CD4-positive, alpha-beta T cell (primary cell): ENCODE measurements at regions not wholly inside any gene's neighbourhood (a gene's known extent, or its start where the extent isn't known, plus 50 kb on each side); places are given as distances from the start of the nearest gene placed in this dataset.

Source experiments
- ATAC-seq: fragments of 200-7000 bp; cut with Tn5 transposase; one replicate; pipeline ENCODE4 v1.10.0; 2022; ENCODE audit warnings: mild to moderate bottlenecking; ENCODE audit not compliant: poor library complexity
- CTCF ChIA-PET: fragments of 350-600 bp; sonication (Branson Sonifier 250); formaldehyde crosslinking; loops from one replicate; lab custom pipeline; 2021; ENCODE audit warnings: antibody characterized with exemption, inconsistent platforms; lab: Charles Lee
- POLR2A ChIA-PET: fragments of 350-600 bp; sonication (Branson Sonifier 250); formaldehyde crosslinking; loops from one replicate; lab custom pipeline; 2021; ENCODE audit warnings: antibody characterized with exemption, inconsistent platforms; lab: Charles Lee
- DNase-seq, 14 experiments: peaks; one replicate each; pipeline ENCODE4 v3.0.0-alpha.2; 2013 to 2020; ENCODE audit warnings: mixed read lengths in 2 of 14
- H3K27ac ChIP-seq, 2 donors: one replicate each; pipeline versions ENCODE4 v1.5.1 to v1.7.0; 2013; ENCODE audit warnings: low read length in 2 of 2, low read depth in 1 of 2, mild to moderate bottlenecking in 1 of 2
- H3K27me3 ChIP-seq, 2 experiments: 1 replicate in 1 of 2; 2 replicates in 1 of 2; pipeline versions ENCODE4 v1.6.1 to v1.7.0; 2013; ENCODE audit warnings: low read length in 2 of 2, control low read depth in 1 of 2, mild to moderate bottlenecking in 1 of 2, moderate library complexity in 1 of 2; ENCODE audit not compliant: insufficient read depth in 2 of 2, control insufficient read depth in 1 of 2
- H3K36me3 ChIP-seq: one replicate; pipeline ENCODE4 v1.6.1; 2013; ENCODE audit warnings: low read length, control low read depth; ENCODE audit not compliant: insufficient read depth
- H3K4me1 ChIP-seq: one replicate; pipeline ENCODE4 v1.6.1; 2013; ENCODE audit warnings: low read length, control low read depth; ENCODE audit not compliant: insufficient read depth
- H3K4me3 ChIP-seq: one replicate; pipeline ENCODE4 v1.5.1; 2013; ENCODE audit warnings: mild to moderate bottlenecking, low read length, moderate library complexity
- H3K9me3 ChIP-seq, 2 experiments: 1 replicate in 1 of 2; 2 replicates in 1 of 2; pipeline versions ENCODE4 v1.6.1 to v1.7.0; 2013; ENCODE audit warnings: low read length in 2 of 2, mild to moderate bottlenecking in 2 of 2, control low read depth in 1 of 2, moderate library complexity in 1 of 2; ENCODE audit not compliant: control insufficient read depth in 1 of 2, insufficient read depth in 1 of 2
- H3K27ac Mint-ChIP-seq: one replicate; pipeline ENCODE4 v1.8.0; 2020; ENCODE audit warnings: mixed read lengths
- H3K27me3 Mint-ChIP-seq: one replicate; pipeline ENCODE4 v1.8.0; 2021; ENCODE audit warnings: mixed read lengths
- H3K36me3 Mint-ChIP-seq: one replicate; pipeline ENCODE4 v1.8.0; 2021; ENCODE audit warnings: low read depth, mixed read lengths
- H3K4me1 Mint-ChIP-seq: one replicate; pipeline ENCODE4 v1.8.0; 2021; ENCODE audit warnings: low read depth, mixed read lengths
- H3K4me3 Mint-ChIP-seq: one replicate; pipeline ENCODE4 v1.8.0; 2020; ENCODE audit warnings: mild to moderate bottlenecking, mixed read lengths
- H3K9me3 Mint-ChIP-seq: one replicate; pipeline ENCODE4 v1.8.0; 2020; ENCODE audit warnings: mixed read lengths
- intact Hi-C, 2 experiments: fragments of 100-400 bp; cut with DNase I in 1 of 2; cut with micrococcal nuclease in 1 of 2; formaldehyde crosslinking; loops; one replicate each; pipeline versions ENCODE4 v1.15.1 to v1.9.0; 2023 to 2025; cut with DNase I, micrococcal nuclease
- TF ChIP-seq, protein P1 (sequence below): fragments of 200-600 bp; IDR thresholded peaks from one replicate; pipeline ENCODE4 v1.8.0; 2022; ENCODE audit warnings: antibody characterized with exemption, mild to moderate bottlenecking

DNA sequence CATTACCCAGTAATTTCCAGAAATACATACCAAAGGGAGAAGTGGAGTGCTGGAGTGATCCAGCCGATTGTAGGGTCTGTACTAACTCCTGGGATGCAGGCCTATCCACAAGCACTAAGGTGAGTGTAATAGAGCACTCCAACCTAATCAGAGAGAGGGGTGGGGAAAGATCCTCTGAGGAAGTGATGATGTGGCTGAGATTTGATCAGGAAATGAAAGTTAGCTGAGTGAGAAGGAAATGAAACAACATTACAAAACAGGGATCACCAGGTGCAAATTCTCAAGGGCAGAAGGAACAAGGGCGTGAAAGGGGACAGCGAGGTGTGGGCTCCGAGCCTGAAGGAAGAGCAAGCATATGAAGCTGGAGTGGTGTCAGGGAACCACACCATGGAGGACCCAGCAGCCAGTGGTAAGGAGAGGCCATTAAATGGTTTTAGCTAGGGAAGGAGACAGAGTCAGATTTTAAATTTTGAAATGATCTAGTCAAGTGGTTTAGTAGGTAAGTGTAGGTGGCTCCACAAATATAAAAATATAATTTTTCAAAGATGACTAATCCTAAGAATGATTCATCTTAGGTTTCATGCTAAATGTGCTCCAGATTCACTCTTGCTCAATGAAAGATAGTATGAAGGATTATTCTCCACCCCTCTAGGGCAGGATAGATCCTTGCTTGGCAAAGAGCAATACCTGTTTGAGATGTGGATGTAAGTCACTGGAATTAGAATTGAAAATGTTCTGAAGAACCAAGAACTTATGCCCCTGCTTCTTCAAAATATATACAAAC, 348.7 kb downstream of the TBL1XR1 start:
- TF ChIP-seq, protein P1, sequence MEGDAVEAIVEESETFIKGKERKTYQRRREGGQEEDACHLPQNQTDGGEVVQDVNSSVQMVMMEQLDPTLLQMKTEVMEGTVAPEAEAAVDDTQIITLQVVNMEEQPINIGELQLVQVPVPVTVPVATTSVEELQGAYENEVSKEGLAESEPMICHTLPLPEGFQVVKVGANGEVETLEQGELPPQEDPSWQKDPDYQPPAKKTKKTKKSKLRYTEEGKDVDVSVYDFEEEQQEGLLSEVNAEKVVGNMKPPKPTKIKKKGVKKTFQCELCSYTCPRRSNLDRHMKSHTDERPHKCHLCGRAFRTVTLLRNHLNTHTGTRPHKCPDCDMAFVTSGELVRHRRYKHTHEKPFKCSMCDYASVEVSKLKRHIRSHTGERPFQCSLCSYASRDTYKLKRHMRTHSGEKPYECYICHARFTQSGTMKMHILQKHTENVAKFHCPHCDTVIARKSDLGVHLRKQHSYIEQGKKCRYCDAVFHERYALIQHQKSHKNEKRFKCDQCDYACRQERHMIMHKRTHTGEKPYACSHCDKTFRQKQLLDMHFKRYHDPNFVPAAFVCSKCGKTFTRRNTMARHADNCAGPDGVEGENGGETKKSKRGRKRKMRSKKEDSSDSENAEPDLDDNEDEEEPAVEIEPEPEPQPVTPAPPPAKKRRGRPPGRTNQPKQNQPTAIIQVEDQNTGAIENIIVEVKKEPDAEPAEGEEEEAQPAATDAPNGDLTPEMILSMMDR, result no peak
- ChIA-PET POLR2A (no interaction called here), CTCF (interaction anchor here (1.5 kb wide), 1 partner anchor 24 kb away, joined by 4 read pairs; no protein-coding TSS in a partner anchor)
- Histone ChIP-seq H3K36me3 (no peaks in the 10 kb centered on the region), H3K27ac (no peak overlapping the region), H3K4me1 (no peaks in the 10 kb centered on the region), H3K9me3 (no peaks in the 10 kb centered on the region), H3K27me3 (no peaks in the 10 kb centered on the region), H3K4me3 (no peak overlapping the region)
- no peak overlapping the region for H3K4me3 Mint-ChIP-seq
- H3K9me3 Mint-ChIP-seq, result no peaks in the 10 kb centered on the region
- ATAC-seq, result no peak
- intact Hi-C loops, result no loop called here
- DNase-seq, result no peak
- no peaks in the 10 kb centered on the region for H3K36me3 Mint-ChIP-seq
- no peak overlapping the region for H3K27ac Mint-ChIP-seq
- H3K27me3 Mint-ChIP-seq, result no peaks in the 10 kb centered on the region
- H3K4me1 Mint-ChIP-seq, result no peaks in the 10 kb centered on the region

DNA sequence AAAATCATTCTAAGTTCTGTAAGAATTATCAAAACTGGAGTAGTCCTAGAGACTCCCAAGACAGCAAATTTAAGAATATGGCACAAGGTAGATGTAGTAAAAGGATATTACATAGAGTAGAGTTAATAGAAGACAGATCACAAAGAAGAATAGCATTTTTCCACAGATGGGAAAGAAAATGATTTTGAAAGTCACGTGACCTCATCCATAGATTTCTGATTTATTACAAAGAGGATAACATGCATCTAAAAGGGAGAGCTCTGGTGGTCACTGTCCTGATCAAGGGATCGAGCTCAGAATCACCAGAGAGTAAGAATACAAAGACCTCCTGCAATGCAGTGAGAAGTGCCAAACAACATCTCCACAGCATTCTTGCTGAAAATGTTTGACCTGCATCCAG, 354.4 kb downstream of the TBL1XR1 start:
- H3K4me1 Mint-ChIP-seq, result no peaks in the 10 kb centered on the region
- H3K27ac Mint-ChIP-seq, result no peak overlapping the region
- H3K9me3 Mint-ChIP-seq, result no peaks in the 10 kb centered on the region
- H3K36me3 ChIP-seq, result no peaks in the 10 kb centered on the region
- ChIA-PET POLR2A (no interaction called here), CTCF (no interaction called here)
- no peaks in the 10 kb centered on the region for H3K36me3 Mint-ChIP-seq
- H3K27ac ChIP-seq, result no peak overlapping the region
- H3K9me3 ChIP-seq, result no peaks in the 10 kb centered on the region
- intact Hi-C loops, result no loop called here
- no peaks in the 10 kb centered on the region for H3K27me3 ChIP-seq
- peaks cover 6% of the 10 kb centered on the region for H3K27me3 Mint-ChIP-seq
- ATAC-seq (no peak), DNase-seq (no peak)
- H3K4me3 ChIP-seq, result no peak overlapping the region
- no peak overlapping the region for H3K4me3 Mint-ChIP-seq
- TF ChIP-seq, protein P1, result no peak
- H3K4me1 ChIP-seq, result no peaks in the 10 kb centered on the region

GRCh38 chr3:176840641-176841286, 356.5 kb downstream of the TBL1XR1 start:
- intact Hi-C loops, result no loop called here
- ChIA-PET CTCF (no interaction called here), POLR2A (no interaction called here)
- Histone ChIP-seq H3K27ac (no peak overlapping the region), H3K27me3 (no peaks in the 10 kb centered on the region), H3K4me1 (no peaks in the 10 kb centered on the region), H3K36me3 (no peaks in the 10 kb centered on the region), H3K9me3 (no peaks in the 10 kb centered on the region), H3K4me3 (no peak overlapping the region)
- no peak for ATAC-seq
- DNase-seq, result no peak
- Mint-ChIP-seq H3K9me3 (no peaks in the 10 kb centered on the region), H3K36me3 (no peaks in the 10 kb centered on the region), H3K27ac (no peak overlapping the region), H3K4me1 (no peaks in the 10 kb centered on the region), H3K27me3 (peaks cover 6% of the 10 kb centered on the region), H3K4me3 (no peak overlapping the region)
- TF ChIP-seq, protein P1, result no peak
